Neural progenitor cell (in vitro differentiated cells): ENCODE measurements at regions not wholly inside any gene's neighbourhood (a gene's known extent, or its start where the extent isn't known, plus 50 kb on each side); places are given as distances from the start of the nearest gene placed in this dataset.

ENCODE experiments used
- DNase-seq: peaks from one replicate; pipeline ENCODE4 v3.0.0-alpha.2; 2016; ENCODE audit warnings: low spot score
- H2AFZ ChIP-seq: fragments of 200-600 bp; sonication (generic); replicated peaks from 2 replicates; pipeline ENCODE4 v1.6.1; 2016; ENCODE audit warnings: antibody characterized with exemption
- H3F3A ChIP-seq: fragments of 200-600 bp; sonication (generic); 2 replicates; pipeline ENCODE4 v1.6.1; 2016; ENCODE audit warnings: antibody characterized with exemption, low read depth
- H3K27ac ChIP-seq: fragments of 200-600 bp; sonication (generic); 2 replicates; pipeline ENCODE4 v1.5.1; 2016; ENCODE audit warnings: mild to moderate bottlenecking
- H3K27me3 ChIP-seq: fragments of 200-600 bp; sonication (generic); 2 replicates; pipeline ENCODE4 v1.6.1; 2016; ENCODE audit warnings: mild to moderate bottlenecking, moderate library complexity
- H3K36me3 ChIP-seq: fragments of 200-600 bp; sonication (generic); 2 replicates; pipeline ENCODE4 v1.5.1; 2016
- H3K4me1 ChIP-seq: fragments of 200-600 bp; sonication (generic); 2 replicates; pipeline ENCODE4 v1.6.1; 2016; ENCODE audit warnings: mixed run types
- H3K4me2 ChIP-seq: fragments of 200-600 bp; sonication (generic); 2 replicates; pipeline ENCODE4 v1.6.1; 2016
- H3K4me3 ChIP-seq: fragments of 200-600 bp; sonication (generic); 2 replicates; pipeline ENCODE4 v1.5.1; 2016
- H3K79me2 ChIP-seq: fragments of 200-600 bp; sonication (generic); 2 replicates; pipeline ENCODE4 v1.6.1; 2016; ENCODE audit warnings: low read depth
- H3K9ac ChIP-seq: fragments of 200-600 bp; sonication (generic); 2 replicates; pipeline ENCODE4 v1.6.1; 2016
- H3K9me3 ChIP-seq: fragments of 200-600 bp; sonication (generic); 2 replicates; pipeline ENCODE4 v1.5.1; 2016; ENCODE audit warnings: low read depth
- H4K20me1 ChIP-seq: fragments of 200-600 bp; sonication (generic); 2 replicates; pipeline ENCODE4 v1.6.1; 2016; ENCODE audit warnings: low read depth
- H3K27ac Mint-ChIP-seq: 3 replicates; pipeline ENCODE4 v1.8.0; 2021; ENCODE audit warnings: mixed read lengths
- H3K27me3 Mint-ChIP-seq: 2 replicates; pipeline ENCODE4 v1.8.0; 2022; ENCODE audit warnings: low read depth, mild to moderate bottlenecking, inconsistent platforms, moderate library complexity, mixed read lengths; ENCODE audit not compliant: insufficient read depth
- H3K36me3 Mint-ChIP-seq: 3 replicates; pipeline ENCODE4 v1.8.0; 2021; ENCODE audit warnings: mixed read lengths
- H3K4me1 Mint-ChIP-seq: 3 replicates; pipeline ENCODE4 v1.8.0; 2021; ENCODE audit warnings: mixed read lengths
- H3K4me3 Mint-ChIP-seq: 3 replicates; pipeline ENCODE4 v1.8.0; 2021; ENCODE audit warnings: mild to moderate bottlenecking, moderate library complexity, mixed read lengths
- H3K9me3 Mint-ChIP-seq: 3 replicates; pipeline ENCODE4 v1.8.0; 2020; ENCODE audit warnings: mixed read lengths
- EZH2 ChIP-seq: fragments of 200-600 bp; sonication (generic); IDR thresholded peaks from 2 replicates; pipeline ENCODE4 v1.6.1; 2017; ENCODE audit warnings: antibody characterized with exemption, mild to moderate bottlenecking, moderate library complexity
- EZH2phosphoT487 ChIP-seq: fragments of 200-600 bp; sonication (generic); IDR thresholded peaks from 2 replicates; pipeline ENCODE4 v1.6.1; 2017; ENCODE audit warnings: antibody characterized with exemption
- TF ChIP-seq, protein P1 (sequence below): fragments of 200-600 bp; sonication (generic); IDR thresholded peaks from 2 replicates; pipeline ENCODE4 v1.5.1; 2017; ENCODE audit warnings: antibody characterized with exemption, mild to moderate bottlenecking

GRCh38 chr7:119660080-119660479, 612.9 kb upstream of the KCND2 start:
- Histone ChIP-seq H3K79me2 (no peaks in the 10 kb centered on the region), H3K27me3 (no peaks in the 10 kb centered on the region), H3K4me1 (no peaks in the 10 kb centered on the region), H4K20me1 (no peaks in the 10 kb centered on the region), H3K36me3 (no peaks in the 10 kb centered on the region), H3K4me2 (no peak overlapping the region), H3K27ac (no peak overlapping the region), H3K9ac (no peak overlapping the region), H3K9me3 (no peaks in the 10 kb centered on the region), H3F3A (no peaks in the 10 kb centered on the region), H3K4me3 (no peak overlapping the region), H2AFZ (no peak overlapping the region)
- DNase-seq, result no peak
- no peak for TF ChIP-seq EZH2phosphoT487
- TF ChIP-seq, protein P1, sequence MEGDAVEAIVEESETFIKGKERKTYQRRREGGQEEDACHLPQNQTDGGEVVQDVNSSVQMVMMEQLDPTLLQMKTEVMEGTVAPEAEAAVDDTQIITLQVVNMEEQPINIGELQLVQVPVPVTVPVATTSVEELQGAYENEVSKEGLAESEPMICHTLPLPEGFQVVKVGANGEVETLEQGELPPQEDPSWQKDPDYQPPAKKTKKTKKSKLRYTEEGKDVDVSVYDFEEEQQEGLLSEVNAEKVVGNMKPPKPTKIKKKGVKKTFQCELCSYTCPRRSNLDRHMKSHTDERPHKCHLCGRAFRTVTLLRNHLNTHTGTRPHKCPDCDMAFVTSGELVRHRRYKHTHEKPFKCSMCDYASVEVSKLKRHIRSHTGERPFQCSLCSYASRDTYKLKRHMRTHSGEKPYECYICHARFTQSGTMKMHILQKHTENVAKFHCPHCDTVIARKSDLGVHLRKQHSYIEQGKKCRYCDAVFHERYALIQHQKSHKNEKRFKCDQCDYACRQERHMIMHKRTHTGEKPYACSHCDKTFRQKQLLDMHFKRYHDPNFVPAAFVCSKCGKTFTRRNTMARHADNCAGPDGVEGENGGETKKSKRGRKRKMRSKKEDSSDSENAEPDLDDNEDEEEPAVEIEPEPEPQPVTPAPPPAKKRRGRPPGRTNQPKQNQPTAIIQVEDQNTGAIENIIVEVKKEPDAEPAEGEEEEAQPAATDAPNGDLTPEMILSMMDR, result no peak
- no peaks in the 10 kb centered on the region for H3K36me3 Mint-ChIP-seq
- no peak overlapping the region for H3K27ac Mint-ChIP-seq
- H3K4me3 Mint-ChIP-seq, result no peak overlapping the region
- H3K9me3 Mint-ChIP-seq, result no peaks in the 10 kb centered on the region
- peaks cover 2% of the 10 kb centered on the region for H3K27me3 Mint-ChIP-seq
- no peaks in the 10 kb centered on the region for H3K4me1 Mint-ChIP-seq

DNA sequence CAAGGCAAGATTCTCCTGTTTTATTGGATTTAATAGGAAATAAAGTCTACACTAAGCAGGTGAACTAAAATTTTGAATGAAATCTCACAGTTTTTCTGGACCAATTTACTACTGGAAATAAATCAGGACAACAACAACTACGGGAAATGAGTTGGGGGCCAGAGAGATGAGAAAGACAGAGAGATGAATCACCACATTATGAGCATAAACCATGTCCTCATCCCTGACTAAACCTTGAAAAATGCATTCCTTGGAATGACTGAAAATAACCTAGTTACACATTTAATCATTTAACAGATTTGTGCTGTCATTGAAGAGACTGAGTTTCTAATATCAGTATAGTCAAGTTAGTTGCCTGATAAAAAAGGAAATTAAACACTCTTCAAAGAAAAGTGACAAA, 608.4 kb upstream of the KCND2 start:
- Histone ChIP-seq H3K4me2 (no peak overlapping the region), H3K36me3 (no peaks in the 10 kb centered on the region), H3K9me3 (no peaks in the 10 kb centered on the region), H2AFZ (no peak overlapping the region), H3F3A (no peaks in the 10 kb centered on the region), H3K4me1 (no peaks in the 10 kb centered on the region), H3K4me3 (no peak overlapping the region), H4K20me1 (no peaks in the 10 kb centered on the region), H3K9ac (no peak overlapping the region), H3K27me3 (no peaks in the 10 kb centered on the region), H3K79me2 (no peaks in the 10 kb centered on the region), H3K27ac (no peak overlapping the region)
- TF ChIP-seq, protein P1, result no peak
- no peak for TF ChIP-seq EZH2phosphoT487
- TF ChIP-seq EZH2, result no peak
- no peaks in the 10 kb centered on the region for H3K4me1 Mint-ChIP-seq
- DNase-seq, result no peak
- no peak overlapping the region for H3K4me3 Mint-ChIP-seq
- peaks cover 2% of the 10 kb centered on the region for H3K27me3 Mint-ChIP-seq
- H3K27ac Mint-ChIP-seq, result no peak overlapping the region
- H3K36me3 Mint-ChIP-seq, result no peaks in the 10 kb centered on the region
- H3K9me3 Mint-ChIP-seq, result no peaks in the 10 kb centered on the region

- Histone ChIP-seq H3K4me1 (no peaks in the 10 kb centered on the region), H3K4me3 (no peak overlapping the region), H4K20me1 (no peaks in the 10 kb centered on the region), H3K27me3 (no peaks in the 10 kb centered on the region), H3K4me2 (no peak overlapping the region), H3K27ac (no peak overlapping the region), H3K79me2 (no peaks in the 10 kb centered on the region), H3F3A (no peaks in the 10 kb centered on the region), H2AFZ (no peak overlapping the region), H3K9me3 (no peaks in the 10 kb centered on the region), H3K9ac (no peak overlapping the region), H3K36me3 (no peaks in the 10 kb centered on the region)
- no peaks in the 10 kb centered on the region for H3K9me3 Mint-ChIP-seq
- H3K36me3 Mint-ChIP-seq, result no peaks in the 10 kb centered on the region
- H3K4me1 Mint-ChIP-seq, result no peaks in the 10 kb centered on the region
- TF ChIP-seq, protein P1, result no peak
- no peak for TF ChIP-seq EZH2phosphoT487
- no peak for TF ChIP-seq EZH2
- H3K4me3 Mint-ChIP-seq, result no peak overlapping the region
- DNase-seq, result no peak
- H3K27ac Mint-ChIP-seq, result no peak overlapping the region
- no peaks in the 10 kb centered on the region for H3K27me3 Mint-ChIP-seq
Measured at GRCh38 chr7:119665796-119666195, 607.2 kb upstream of the KCND2 start.

DNA sequence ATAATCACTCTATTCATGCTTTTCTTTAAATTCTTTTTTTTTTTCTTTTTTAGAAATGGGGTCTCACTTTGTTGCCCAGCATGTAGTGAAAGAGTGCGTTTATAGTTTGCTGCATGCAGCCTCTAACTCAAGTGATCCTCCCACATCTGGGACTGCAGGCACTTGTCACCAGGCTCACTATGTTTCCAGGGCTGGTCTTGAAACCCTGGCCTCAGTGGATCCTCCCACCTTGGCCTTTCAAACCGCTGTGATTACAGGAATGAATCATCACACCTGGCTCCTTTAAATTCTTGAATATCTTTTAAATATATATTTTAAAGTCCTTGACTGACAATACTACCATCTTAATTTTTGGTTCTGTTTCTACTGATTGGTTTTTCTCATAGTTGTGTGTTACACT, 591.6 kb upstream of the KCND2 start:
- Histone ChIP-seq H3K4me2 (no peak overlapping the region), H2AFZ (no peak overlapping the region), H3K27ac (no peak overlapping the region), H3K27me3 (no peaks in the 10 kb centered on the region), H3K9me3 (no peaks in the 10 kb centered on the region), H3K36me3 (no peaks in the 10 kb centered on the region), H3F3A (no peaks in the 10 kb centered on the region), H3K79me2 (no peaks in the 10 kb centered on the region), H3K4me3 (no peak overlapping the region), H3K4me1 (no peaks in the 10 kb centered on the region), H4K20me1 (no peaks in the 10 kb centered on the region), H3K9ac (no peak overlapping the region)
- H3K27ac Mint-ChIP-seq, result no peak overlapping the region
- H3K4me1 Mint-ChIP-seq, result no peaks in the 10 kb centered on the region
- H3K27me3 Mint-ChIP-seq, result no peaks in the 10 kb centered on the region
- H3K36me3 Mint-ChIP-seq, result no peaks in the 10 kb centered on the region
- DNase-seq, result no peak
- no peak for TF ChIP-seq EZH2phosphoT487
- TF ChIP-seq, protein P1, result no peak
- TF ChIP-seq EZH2, result no peak
- no peak overlapping the region for H3K4me3 Mint-ChIP-seq
- H3K9me3 Mint-ChIP-seq, result no peaks in the 10 kb centered on the region
